EL (cell line): ENCODE measurements at regions not wholly inside any gene's neighbourhood (a gene's known extent, or its start where the extent isn't known, plus 50 kb on each side); places are given as distances from the start of the nearest gene placed in this dataset.

ENCODE experiments used
- DNase-seq: peaks from one replicate; pipeline ENCODE4 v3.0.0-alpha.2; 2016

DNA sequence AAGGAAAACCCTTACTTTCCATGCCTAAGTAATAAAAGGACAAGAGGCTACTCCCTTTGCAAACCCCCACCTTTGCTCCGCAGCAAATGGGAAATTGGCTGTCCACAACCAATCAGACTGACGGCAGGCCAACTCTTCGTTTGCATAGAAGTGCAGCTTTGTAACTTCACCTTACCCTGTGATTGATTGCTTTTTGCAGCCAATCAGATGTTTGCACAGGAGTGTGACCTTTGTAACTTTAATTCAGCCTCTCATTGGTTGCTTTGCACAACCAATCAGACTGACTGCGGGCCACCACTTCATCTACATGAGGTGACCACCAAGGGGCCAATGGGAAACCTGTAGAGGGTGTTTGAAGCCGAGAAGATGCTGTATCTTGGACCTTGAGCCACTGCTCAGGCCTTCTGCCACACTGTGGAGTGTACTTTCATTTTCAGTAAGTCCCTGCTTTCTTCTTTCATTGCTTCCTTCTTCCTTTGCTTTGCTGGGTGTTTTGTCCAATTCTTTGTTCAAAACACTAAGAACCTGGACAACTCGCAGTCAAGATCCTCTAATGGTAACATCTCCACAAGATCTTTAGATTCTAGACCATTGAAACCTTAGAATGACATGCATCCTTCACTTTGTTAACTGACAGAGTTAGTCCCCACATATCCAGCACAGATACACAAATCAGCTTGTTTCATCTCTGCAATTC, 51.3 kb upstream of the FREM1 start:
- no peak for DNase-seq

DNA sequence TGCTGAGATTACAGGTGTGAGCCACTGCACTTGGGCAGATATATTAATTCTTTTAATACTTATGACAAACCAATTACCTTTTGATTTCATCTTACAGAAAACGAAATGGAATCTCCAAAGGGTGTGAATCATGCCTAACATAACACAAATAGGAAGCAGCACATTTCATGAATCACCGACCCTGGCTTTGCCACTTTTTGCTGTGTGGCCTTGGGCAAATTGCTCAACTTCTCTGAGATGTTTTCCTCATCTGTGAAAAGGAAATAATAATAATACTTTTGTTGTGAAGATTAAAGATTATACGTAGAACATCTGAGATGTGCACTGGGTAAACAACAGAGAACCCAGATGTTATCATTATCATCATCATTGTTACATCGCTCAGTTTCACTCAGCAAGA, 50.7 kb upstream of the FREM1 start:
- no peak for DNase-seq
